Right lobe of liver (tissue), 6 donors: ENCODE measurements at regions not wholly inside any gene's neighbourhood (a gene's known extent, or its start where the extent isn't known, plus 50 kb on each side); places are given as distances from the start of the nearest gene placed in this dataset.

ENCODE experiments used
- ATAC-seq, 4 donors: fragments of 200-7000 bp; cut with Tn5 transposase; one replicate each; pipeline ENCODE4 v1.9.1; 2020; ENCODE audit warnings: mild to moderate bottlenecking in 4 of 4, moderate library complexity in 4 of 4
- DNase-seq, 3 donors: peaks; one replicate each; pipeline ENCODE4 v3.0.0-alpha.2; 2020
- H3K27ac ChIP-seq, 3 donors: fragments of 200-600 bp; one replicate each; pipeline ENCODE4 v1.8.0; 2022
- H3K27me3 ChIP-seq, 2 donors: fragments of 200-600 bp; one replicate each; pipeline ENCODE4 v1.8.0; 2022
- H3K36me3 ChIP-seq, 4 donors: fragments of 200-600 bp; sonication (generic) in 1 of 4; one replicate each; pipeline versions ENCODE4 v1.5.1 to v1.8.0; 2017 to 2022; ENCODE audit warnings: control low read depth in 1 of 4
- H3K4me1 ChIP-seq, 4 donors: fragments of 200-600 bp; sonication (generic) in 1 of 4; one replicate each; pipeline versions ENCODE4 v1.5.1 to v1.8.0; 2017 to 2022; ENCODE audit warnings: control low read depth in 1 of 4
- H3K4me3 ChIP-seq, 3 donors: fragments of 200-600 bp; one replicate each; pipeline ENCODE4 v1.8.0; 2022
- H3K9me3 ChIP-seq, 4 donors: fragments of 200-600 bp; sonication (generic) in 1 of 4; one replicate each; pipeline versions ENCODE4 v1.5.1 to v1.8.0; 2017 to 2022; ENCODE audit warnings: control low read depth in 1 of 4
- POLR2A ChIP-seq: fragments of 450-650 bp; IDR thresholded peaks from one replicate; pipeline ENCODE4 v1.6.1; 2017; ENCODE audit warnings: antibody characterized with exemption, mild to moderate bottlenecking
- WGBS: methylation state at CpG from one replicate; pipeline ENCODE4 v1.1.6; 2018; ENCODE audit warnings: low coverage, low lambda C conversion rate; ENCODE audit not compliant: insufficient coverage; ENCODE audit errors: missing lambda C conversion rate; 5-methylcytosine and 5-hydroxymethylcytosine counted together
- intact Hi-C, 2 donors: fragments of 100-400 bp; cut with DNase I; formaldehyde crosslinking; loops; one replicate each; pipeline versions ENCODE4 v1.11.2 to v1.14.1; 2022
- TF ChIP-seq, protein P1 (sequence below), 4 donors: fragments of 200-600 bp in 3 of 4; fragments of 450-650 bp in 1 of 4; IDR thresholded peaks; one replicate each; pipeline versions ENCODE4 v1.5.1 to v1.8.0; 2016 to 2022; ENCODE audit warnings: antibody characterized with exemption in 4 of 4, mild to moderate bottlenecking in 2 of 4
- donor health status: DM: no; HTN: yes; CAD: no.
- donor health status: DM: no; HTN: no; CAD: no.
- donor health status: DM: no; HTN: no; CAD: no.
- donor health status: DM: no; HTN: yes; CAD: no.
- donor health status: DM: no; HTN: yes; CAD: no.

DNA sequence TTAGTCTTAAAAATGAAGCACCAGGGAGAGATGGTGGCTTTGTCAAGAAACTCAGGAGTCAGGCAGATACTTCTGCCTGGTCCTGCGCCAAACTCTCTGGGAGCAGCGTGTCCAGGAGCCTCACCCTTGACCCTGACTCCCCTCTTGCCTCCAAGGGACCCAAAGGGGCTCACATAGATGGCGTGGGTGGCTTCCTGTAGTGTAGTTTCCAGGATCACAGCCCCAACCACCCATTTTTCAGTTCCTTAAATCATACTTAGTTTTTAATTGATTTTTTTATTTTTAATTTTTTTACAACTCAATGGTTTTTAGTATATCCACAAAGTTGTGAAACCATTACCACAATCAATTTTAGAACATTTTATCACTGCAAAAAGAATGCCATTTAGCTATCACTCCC is 107.7 kb upstream of the IGSF21 start:
- intact Hi-C loops, result no loop called here
- no peak for ATAC-seq
- Histone ChIP-seq H3K9me3 (no peaks in the 10 kb centered on the region), H3K36me3 (no peaks in the 10 kb centered on the region), H3K27ac (no peak overlapping the region), H3K4me3 (no peak overlapping the region), H3K27me3 (no peaks in the 10 kb centered on the region), H3K4me1 (no peaks in the 10 kb centered on the region)
- TF ChIP-seq POLR2A, result no peak
- TF ChIP-seq, protein P1, sequence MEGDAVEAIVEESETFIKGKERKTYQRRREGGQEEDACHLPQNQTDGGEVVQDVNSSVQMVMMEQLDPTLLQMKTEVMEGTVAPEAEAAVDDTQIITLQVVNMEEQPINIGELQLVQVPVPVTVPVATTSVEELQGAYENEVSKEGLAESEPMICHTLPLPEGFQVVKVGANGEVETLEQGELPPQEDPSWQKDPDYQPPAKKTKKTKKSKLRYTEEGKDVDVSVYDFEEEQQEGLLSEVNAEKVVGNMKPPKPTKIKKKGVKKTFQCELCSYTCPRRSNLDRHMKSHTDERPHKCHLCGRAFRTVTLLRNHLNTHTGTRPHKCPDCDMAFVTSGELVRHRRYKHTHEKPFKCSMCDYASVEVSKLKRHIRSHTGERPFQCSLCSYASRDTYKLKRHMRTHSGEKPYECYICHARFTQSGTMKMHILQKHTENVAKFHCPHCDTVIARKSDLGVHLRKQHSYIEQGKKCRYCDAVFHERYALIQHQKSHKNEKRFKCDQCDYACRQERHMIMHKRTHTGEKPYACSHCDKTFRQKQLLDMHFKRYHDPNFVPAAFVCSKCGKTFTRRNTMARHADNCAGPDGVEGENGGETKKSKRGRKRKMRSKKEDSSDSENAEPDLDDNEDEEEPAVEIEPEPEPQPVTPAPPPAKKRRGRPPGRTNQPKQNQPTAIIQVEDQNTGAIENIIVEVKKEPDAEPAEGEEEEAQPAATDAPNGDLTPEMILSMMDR (IDR thresholded peaks at IDR 0.05), result no peak
- WGBS, result 44% methylated on average over 3 of the region's 3 CpGs
- DNase-seq, result no peak

DNA sequence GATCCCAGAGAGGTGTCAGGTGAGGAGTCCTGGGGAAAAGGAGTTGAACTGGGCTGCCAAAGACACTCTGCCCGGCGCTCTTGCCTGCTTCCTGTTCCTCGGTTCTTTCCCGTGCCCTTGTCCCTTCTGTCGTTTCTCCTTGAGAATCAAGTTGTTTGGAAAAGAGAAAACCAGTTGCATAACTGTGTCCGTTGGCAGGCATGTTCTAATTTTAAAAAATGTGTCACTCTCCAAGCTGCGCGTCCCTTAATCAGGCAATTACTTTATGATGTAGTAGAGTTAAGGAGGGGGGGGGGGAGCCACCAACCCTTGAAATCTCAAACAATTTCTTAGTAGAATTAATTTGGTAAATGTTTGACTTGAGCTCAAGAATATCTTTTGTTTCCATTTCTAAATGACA is 105.9 kb upstream of the IGSF21 start:
- intact Hi-C loops, result no loop called here
- Histone ChIP-seq H3K36me3 (no peaks in the 10 kb centered on the region), H3K27me3 (no peaks in the 10 kb centered on the region), H3K4me1 (no peaks in the 10 kb centered on the region), H3K9me3 (no peaks in the 10 kb centered on the region), H3K27ac (no peak overlapping the region), H3K4me3 (no peak overlapping the region)
- ATAC-seq (no peak), DNase-seq (no peak)
- TF ChIP-seq, protein P1 (IDR thresholded peaks at IDR 0.05), result no peak
- TF ChIP-seq POLR2A, result no peak
- WGBS, result 66% methylated on average over 8 of the region's 8 CpGs

DNA sequence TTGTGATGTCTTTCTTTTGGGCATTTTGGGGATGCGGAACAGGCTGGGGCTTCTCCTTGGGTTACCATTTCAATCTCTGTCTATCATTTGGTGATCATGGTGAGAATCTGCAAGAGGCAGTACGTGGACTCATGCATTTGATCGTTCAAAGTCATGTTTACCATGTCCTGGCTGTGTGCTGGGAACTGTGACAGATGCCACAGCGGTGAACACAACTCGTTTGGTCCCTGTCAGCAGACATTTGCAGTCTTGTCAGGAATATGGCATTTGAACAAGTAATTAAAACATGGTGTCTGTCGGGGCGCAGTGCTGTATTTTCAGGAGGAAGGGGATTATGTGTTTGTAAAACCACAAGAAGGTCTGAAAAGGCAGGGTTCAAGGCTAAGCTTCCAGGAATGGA is 103.3 kb upstream of the IGSF21 start:
- H3K27ac ChIP-seq, result no peak overlapping the region
- no peak for TF ChIP-seq POLR2A
- TF ChIP-seq, protein P1 (IDR thresholded peaks at IDR 0.05), result no peak
- no peaks in the 10 kb centered on the region for H3K4me1 ChIP-seq
- no peak overlapping the region for H3K4me3 ChIP-seq
- H3K36me3 ChIP-seq, result no peaks in the 10 kb centered on the region
- DNase-seq (peak in 1 of 3 donors; percentile 25), ATAC-seq (peak in 3 of 4 donors; percentile 27 to 85 (median 75))
- H3K27me3 ChIP-seq, result no peaks in the 10 kb centered on the region
- WGBS, result 37% methylated on average over 6 of the region's 7 CpGs
- intact Hi-C loops, result no loop called here
- no peaks in the 10 kb centered on the region for H3K9me3 ChIP-seq

DNA sequence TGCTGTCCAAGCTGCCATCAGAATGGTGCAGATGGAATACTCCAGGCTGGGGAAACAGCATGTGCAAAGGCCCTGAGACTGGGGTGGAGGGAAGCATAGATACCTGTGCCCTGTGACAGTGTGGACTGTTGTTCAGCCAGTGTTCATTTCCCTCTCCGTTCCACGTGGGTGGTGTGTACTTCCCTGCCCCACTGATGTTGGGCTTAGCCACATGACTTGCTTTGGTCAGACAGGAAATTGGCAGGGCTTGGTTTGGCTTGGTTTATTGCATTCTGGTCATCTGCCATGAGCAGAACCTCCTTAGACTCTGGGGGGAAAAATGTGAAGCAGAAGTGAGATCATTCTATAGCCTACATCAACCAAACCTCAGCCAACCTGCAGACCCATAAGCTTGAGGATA is 102.4 kb upstream of the IGSF21 start:
- TF ChIP-seq POLR2A, result no peak
- TF ChIP-seq, protein P1 (IDR thresholded peaks at IDR 0.05), result no peak
- intact Hi-C loops, result no loop called here
- no peak for DNase-seq
- H3K9me3 ChIP-seq, result no peaks in the 10 kb centered on the region
- no peak overlapping the region for H3K4me3 ChIP-seq
- H3K27ac ChIP-seq, result no peak overlapping the region
- ATAC-seq, result peak in 1 of 4 donors; percentile 47
- no CpG with 5 or more reads among the region's 2 CpGs for WGBS
- no peaks in the 10 kb centered on the region for H3K27me3 ChIP-seq
- no peaks in the 10 kb centered on the region for H3K36me3 ChIP-seq
- no peaks in the 10 kb centered on the region for H3K4me1 ChIP-seq
